Stimulated activated CD8-positive, alpha-beta memory T cell treated with anti-CD3 and anti-CD28 coated beads, Interleukin-2, amount 100 ng/mL, for 48 hours (primary cell): ENCODE measurements at regions not wholly inside any gene's neighbourhood (a gene's known extent, or its start where the extent isn't known, plus 50 kb on each side); places are given as distances from the start of the nearest gene placed in this dataset.
"Not testable (repeated sequence)": the region's sequence is repeated elsewhere in the genome, so short reads cannot be mapped to it uniquely, and the experiment has no call there.

Experiments
- DNase-seq, 2 donors: peaks; one replicate each; pipeline ENCODE4 v3.0.0-alpha.2; 2020; ENCODE audit warnings: low read depth in 2 of 2

DNA sequence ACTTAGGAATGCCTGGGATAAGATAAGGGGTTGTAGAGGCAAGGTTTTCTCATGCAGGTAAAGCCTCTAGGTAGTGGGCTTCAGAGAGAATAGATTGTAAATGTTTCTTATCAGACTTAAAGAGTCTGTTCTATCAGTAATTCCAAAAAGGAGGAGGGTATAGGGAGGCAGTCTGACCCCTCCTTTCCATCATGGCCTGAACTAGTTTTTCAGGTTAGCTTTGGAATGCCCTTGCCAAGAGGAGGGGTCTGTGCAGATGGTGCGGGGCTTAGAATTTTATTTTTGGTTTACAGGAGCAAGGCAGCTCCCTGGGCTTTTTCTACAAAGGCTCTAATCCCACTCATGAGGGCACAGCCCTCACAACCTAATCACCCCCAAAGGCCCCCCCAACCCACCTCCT, 135.0 kb downstream of the B3GNT2 start:
- no peak for DNase-seq

DNA sequence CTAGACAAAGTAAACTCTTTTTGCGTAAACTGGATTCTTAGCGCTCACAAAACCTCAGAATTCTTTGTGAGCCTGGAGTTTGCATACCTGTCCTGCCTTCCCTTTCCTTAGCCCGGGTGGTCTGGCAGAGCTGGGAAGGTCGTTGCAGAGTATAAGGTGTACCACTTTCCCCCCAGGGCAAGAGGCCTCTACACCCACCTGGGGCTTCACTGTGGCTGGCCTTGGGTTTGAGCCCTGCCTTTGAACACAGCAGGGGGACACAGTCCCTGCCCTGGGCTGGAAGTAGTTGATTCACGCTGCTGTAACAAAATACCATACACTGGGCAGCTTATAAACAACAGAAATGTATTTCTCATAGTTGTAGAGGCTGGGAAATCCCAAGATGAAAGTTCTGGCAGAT, 133.9 kb downstream of the B3GNT2 start:
- DNase-seq: no peak

DNA sequence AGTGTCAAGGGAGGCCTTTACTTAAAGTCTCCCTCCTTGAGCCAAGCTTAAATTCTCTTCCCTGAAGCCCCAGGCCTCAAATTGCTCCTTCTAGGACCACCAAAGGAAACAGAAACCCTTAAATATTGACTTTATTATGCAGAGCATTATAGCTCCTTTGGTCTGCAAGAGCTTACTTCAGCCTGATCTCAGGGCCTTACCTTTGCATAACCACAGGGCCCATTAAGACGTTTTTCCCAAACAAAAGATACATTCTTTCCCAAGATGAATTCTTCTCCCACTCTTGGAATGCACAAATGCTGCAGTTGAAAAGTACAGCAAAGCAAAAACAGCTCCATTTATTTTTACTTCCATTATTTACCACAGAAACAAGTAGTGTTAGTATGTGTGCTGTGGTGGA, 130.8 kb downstream of the B3GNT2 start:
- DNase-seq: no peak

DNA sequence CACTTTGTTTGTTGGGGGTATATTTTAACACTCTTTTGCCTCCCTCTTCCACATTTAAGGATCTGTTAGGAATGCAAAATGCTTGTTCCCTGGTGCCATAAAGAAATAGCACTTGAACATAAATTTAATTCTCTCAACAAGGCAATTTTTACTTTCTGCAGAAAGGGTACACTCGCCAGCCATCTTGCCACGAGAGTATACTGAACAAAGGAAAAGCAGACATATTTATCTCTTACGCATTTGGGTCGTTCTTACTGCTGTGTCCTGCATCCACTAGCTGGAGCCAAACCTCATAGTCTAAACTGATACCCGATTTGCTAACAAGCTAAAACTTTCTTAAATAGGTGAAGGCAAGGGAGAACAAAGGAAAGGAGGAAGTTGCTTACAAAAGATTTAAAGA, 129.5 kb downstream of the B3GNT2 start:
- DNase-seq: no peak

DNA sequence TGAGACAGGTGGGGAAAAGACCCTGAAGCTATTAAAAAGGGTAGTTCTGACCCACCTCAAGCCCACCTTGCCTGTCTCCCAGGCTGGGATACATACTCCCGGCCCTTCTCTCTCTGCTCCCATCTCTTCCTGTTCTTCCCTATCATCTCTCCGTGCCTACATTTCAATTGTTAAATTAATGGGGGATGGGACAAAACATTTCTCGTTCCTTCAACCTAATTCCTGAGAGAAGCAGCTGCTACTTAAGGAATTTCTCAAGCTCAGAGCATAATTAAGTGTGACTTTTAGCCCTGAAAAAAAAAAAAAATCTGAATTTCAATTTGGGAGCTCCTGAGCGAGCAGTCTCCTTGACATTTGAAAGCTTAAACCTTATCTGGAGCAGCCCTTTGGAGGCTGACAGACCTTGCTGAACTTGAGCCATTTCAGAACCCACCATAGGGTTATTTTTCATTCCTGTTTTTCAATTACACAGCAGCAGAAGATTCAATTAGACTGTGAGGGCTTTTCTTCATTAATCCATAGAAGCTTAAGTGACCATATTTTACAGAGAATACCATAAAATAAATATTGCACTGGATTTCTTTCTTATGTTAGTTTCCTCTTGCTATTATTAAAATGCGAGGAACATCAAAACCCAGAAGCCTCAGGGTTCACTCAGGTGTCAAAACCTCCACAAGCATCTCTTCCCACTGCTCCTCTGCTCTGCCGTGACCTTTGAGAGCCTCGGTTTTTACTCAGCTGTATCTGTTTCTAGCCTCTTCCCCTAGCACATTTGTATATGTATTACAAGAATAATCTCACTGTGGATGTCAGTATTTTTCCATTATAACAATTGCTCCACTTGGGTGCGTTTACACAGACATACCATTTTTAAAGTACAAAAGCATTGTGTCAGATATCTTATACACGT, 125.7 kb downstream of the B3GNT2 start:
- no peak for DNase-seq

DNA sequence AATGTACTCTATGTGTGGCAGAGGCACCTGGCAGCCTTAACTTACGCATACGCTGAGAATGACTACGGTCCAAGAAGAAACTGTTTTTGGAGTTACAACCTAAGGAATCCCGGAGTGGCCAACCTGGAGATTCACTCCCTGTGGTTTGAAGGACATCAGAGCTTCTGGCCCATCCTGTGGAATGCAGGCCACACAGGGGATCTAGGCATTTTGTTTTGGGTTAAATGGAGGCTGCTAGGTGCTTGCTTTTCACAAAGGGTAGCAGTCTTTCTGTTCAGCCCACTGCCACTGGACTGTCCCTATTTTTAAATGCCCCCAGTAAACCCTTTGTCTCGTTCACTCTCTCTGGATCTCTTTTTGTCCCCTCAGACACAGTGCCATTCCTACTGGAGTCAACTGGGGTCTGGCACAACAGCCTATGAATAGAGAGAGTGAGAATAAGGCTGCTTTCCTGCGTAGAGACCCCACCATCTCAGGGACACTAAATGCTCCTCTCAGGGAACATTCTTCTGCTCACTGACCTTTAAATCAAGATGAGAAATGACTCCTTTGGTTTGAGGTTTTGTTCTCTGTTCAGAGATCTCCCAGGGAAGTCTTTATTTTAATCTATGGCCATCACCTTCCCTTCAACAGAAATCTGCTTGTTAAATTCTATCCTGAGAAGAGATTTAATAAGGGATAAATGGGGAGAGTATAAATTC, 124.9 kb downstream of the B3GNT2 start:
- DNase-seq: no peak

DNA sequence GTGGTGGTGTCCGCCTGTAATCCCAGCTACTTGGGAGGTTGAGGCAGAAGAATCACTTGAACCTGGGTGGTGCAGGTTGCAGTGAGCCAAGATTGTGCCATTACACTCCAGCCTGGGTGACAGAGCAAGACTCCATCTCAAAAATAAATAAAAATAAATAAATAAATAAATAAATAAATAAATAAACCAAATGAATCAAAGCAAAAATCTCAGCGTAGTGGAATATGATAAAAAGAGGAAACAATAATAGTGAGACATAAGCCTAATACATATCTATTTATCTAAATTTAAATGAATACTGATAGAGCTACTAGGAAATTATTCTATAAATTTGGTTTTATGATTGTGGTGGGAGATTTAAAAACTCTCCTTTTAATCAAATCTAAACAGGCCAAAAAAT, 124.2 kb downstream of the B3GNT2 start:
- DNase-seq: not testable (repeated sequence)

DNA sequence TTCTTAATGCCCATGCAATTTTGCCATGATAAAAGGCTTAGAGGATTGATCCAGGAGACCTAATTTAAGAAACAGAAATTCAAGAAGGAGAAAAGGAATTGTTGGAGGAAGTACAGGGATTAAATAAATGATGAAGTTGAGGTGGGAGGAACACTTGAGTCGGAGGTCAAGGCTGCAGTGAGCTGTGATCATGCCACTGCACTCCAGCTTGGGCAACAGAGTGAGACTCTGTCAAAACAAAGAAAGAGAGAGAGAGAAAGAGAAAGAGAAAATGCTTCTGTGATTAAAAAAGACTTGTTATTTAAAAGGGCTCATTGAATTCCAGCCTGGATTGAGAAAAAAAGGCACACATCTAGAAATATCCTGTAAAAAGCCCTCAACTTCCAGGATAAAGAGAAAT, 123.2 kb downstream of the B3GNT2 start:
- no peak for DNase-seq

DNA sequence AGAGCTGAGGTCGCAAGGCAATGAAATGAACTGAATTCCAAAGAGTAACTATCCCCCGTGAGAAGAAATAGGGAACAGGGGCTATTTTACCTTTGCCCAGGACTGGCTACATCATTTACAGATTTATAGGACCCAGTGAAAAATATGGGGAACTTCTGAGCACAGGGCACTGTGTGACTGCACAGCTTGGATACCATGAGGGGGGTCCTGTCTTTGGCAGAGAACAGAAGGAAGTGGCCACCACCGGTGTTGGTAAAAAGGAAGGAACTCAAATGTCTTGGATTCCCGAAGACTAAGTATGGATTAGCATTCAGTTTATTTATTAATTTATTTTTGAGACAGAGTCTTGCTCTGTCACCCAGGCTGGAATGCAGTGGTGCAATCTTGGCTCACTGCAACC, 119.6 kb downstream of the B3GNT2 start:
- no peak for DNase-seq

DNA sequence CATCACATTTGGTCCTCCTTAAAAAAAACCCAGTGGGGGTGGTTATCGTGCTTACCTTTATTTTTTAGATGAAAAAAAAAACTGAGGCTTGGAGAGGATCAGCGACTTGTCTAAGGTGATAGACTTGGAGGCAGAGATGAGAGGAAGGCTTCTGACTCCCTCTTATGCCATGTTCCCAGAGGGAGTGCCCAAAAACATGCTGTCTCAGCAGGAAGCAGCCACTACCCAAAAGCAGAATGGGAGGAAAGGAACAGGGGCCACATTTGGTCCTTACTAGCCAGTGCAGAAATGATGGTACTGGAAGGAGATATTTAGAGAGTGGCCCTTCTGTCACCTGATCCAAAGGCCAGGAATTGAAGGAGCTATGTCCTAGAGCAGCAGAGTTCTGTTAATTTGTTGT, 118.4 kb downstream of the B3GNT2 start:
- DNase-seq: no peak

DNA sequence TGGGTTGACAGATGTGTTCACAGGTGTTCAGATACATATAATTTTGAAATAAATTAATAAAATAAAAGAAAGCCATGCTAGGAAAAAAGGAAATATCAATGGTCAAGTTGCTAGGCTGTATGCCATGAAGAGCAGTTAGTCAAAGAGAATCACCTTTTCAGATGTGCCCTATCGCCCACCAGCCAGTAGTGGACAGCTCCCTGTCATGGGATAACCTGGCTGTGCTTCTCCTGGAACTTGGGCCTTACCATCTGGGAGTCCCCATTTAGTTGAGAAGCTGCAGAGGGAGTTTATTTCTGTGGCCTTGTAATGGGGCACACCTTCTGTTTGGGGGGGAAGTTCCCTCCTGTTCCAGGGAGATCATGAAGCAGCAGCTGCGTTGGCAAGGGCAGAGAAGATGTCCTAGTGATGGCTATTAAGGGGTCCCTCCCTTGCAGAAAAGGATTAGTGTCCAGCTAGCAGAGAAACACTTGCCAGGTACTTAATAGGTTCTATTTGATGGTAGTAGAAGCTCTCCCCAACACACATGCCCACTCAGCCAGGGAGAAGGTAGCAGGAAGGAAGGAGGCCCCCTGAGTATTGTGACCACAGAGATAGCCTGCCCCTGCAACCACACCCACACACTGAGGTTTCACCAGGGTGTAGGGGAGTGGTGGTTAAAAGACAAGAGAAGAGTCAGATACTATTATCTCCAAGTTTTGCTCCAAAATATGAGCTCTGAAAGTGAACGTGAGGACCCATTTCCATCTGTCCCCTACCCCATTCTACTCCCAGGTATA, 117.7 kb downstream of the B3GNT2 start:
- DNase-seq: peak in 1 of 2 donors; percentile 30

DNA sequence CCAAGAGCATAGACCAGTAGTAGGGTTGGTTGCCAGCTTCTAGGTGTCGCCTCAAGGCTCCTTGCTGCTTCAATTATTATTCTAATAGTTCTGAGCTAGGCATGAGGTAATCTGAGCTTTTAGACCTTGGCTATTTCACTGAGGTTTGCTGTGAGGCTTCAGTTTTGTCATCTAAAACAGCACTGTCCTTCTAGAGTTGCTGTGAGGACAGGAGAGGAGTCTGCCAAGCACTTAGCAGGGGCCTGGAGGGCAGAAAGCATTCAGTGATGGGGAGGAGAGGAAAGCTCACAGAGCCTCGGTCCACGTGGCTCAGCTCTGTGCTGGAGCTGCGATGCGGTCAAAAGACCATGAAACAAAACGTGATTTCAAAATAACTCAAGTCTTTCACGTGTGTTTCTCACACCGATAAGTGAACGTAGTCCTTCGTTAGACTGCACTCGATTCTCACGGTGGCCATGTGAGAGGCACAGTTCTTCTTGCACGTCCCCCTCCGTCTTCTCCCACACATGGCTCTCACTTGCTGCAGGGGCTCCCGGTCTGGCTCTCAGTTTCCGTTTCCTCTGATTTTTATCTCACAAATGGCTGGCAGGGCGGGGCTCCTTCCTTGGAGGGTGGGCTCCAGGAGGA, 113.7 kb downstream of the B3GNT2 start:
- peak in 1 of 2 donors; percentile 36 for DNase-seq

DNA sequence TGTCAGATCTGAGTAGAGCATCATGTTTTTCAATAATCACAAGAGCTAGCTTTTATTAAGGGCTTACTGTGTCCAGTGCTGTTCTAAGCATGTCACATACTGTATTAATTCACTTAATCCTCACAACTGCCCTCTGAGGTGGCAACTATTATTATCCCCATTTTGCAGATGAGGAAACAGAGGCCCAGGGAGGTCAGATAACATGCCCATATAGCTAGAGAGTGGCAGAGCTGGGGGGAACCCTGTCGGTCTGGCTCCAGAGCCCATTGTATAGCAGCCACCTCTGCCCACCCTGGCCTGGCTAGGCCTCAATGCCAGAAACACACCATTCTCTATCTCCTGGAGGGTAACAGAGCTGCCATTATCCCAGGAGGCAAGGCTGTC, 113.2 kb downstream of the B3GNT2 start:
- no peak for DNase-seq

DNA sequence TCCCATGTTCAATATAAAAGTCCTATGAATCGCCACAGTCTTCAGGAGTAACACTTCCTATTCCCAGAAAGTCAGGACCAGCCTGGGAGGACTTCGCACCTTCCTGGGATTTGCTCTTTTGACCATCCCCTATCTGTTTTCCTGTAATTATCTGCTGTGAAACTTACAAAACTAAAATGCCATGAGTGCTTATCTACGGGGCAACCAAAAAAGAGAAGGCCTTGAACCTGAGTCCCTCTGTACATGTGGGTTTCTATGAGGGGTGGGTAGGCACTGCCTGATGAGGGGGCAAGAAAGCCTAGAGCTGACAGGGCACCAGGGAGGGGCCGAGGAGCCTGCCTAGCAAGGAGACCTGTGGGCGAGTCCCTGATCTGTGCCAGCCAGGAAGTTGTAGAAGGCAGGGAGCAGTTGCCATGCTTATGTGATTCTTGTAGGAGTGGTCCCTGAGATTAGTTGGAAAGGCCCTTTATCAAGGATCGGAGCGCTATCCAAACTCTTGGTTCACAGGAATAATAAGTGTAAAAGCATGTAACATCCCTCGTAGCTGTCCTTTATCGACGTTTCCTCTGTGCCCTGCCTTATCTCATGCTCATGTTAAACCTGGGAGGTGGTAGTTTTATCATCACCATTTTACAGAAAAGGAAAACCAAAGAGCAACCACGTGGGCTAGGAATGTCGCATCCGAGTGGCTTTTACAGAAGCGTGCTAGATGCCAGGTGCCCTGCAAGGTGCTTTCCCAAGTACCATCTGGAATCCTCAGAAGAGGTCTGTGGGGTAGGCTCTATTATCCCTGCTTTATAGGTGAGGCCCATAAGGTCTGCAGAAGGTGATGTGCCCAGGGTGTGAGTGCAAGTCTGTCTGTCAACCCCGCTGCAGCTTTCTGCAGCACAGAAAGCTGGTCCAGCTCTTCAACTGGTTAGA, 111.8 kb downstream of the B3GNT2 start:
- DNase-seq: no peak

DNA sequence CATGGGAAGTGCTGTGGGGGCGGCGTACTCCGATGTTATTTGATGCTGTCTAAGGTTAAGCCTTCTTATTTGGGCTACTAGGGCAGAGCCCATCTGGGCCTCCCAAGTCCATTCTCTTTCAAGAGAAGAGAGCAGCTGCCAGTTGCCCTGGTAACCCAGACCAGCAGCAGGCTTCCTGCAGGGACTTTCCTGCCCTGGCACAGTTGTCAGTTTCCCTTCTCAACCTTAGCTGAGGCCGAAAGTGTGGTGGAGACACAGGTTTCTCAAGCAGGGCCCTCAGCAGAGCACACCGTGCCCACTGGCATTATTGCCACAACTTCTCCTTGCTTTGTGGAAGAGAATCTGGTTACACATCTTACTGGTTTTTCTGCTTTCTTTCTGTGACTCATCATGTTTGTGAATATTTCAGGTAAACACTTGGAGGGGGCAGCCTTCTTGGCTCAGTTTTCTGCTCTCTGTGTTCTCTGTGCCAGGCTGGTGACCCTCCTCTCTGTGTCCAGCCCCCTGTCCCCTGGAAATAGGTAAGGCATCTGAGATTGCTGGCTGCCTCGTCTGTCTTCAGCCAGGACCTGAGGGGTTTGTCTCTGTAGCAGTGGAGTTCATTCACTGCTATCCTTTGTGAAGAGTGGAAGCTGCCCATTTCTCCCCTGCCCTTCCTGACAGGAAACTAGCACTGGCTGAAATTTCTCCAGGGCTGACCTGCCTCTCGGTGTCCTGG, 111.0 kb downstream of the B3GNT2 start:
- DNase-seq: peak in 1 of 2 donors; percentile 45

DNA sequence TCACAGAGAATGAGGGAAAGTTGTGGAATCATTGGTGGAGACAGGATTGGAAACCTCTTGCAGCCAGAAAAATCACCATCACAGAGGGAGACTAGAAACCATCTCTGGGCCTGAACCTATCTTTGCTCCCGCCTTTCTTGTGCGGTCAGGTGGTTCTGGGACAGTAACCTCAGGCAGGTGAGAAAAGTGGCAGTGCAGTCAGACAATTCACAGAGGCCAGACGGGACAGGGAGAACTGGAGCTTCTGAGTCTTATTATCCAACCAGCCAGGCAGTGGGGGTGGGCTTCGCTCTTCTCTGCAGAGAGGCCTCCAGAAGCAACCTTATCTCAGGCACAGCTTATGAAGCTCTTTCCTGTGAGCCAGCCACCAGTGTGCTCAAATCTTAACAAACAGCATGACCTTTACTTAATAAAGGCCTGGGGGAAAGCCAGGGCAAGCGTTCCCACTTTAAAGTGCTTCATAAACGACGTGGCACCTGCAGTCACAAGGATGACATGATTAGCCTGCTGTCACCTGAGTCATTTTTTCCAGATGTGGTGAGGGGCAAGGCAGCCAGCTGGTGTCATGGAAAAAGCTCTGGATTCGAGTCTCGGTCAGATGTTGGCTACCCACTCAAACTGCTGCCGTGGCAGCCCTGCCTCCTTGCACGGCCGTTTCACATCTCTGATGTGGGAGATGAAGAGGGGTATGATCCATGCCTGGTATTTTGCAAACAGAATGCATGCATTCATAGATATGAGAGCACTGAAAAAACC, 109.7 kb downstream of the B3GNT2 start:
- DNase-seq: peak; percentile 57 to 67

DNA sequence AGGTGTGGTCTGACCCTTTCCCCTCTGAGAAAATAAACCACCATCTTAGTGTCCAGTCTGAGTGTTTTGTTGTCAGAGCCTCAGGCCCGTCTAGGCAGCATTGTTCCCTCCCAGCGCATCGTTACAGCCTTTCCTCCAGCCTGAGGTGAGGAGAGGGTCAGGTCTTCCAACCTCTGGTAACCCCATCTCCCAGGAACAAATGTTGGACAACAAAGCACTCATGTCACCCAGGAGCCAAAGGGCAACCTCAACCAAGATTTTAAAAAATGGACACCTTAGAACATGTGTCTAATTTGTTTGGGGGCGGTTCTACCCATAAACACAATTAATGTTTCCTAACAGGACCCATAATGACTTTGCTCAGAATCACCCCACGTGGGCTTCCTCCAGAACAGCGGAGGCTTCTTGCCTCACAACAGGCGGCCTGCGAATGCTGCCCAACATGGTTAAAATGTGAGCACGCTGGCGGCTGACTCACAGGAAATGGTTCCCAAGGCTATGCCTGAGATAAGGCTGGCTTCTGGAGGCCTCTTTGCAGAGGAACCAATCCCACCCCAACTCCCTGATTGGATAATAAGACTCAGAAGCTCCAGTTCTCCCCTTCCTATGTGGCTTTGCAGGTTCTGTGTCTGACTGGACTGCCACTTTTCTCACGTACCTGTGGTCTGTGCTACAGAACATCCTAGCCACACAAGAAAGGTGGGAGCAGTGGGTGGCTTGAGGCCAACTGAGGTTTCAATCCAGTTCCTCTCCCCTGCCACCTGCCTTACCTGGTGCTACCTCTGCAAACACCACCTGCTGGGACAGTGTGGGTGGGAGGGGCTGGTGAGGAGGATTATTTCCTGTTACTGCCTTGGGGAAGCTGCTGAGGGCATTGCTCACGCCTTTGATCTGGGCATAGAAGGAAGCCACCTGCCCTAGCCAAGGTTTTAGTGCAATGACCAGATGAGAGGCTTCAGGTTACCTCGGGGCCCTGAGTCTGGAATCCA, 108.8 kb downstream of the B3GNT2 start:
- peak; percentile 52 to 59 for DNase-seq

DNA sequence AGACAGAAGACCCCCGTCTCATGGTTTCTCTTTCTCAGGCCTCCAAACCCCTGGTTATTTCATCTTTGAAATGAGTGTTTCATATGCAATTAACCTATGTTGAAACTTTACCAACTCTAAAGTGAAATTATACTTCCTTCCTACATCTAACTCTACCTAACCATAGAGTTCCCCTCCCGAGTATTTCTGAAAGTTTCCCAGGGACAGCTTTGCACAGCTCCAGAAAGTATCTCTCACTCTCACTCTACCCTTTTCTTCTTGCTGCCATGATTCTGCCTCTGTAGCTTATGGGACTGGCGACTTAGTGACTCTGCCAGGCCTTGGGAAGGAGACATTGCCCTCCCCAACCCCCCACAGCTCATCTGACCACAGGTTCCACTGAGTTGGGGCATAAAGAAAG, 107.9 kb downstream of the B3GNT2 start:
- DNase-seq: no peak
